ENCODE measurements at regions not wholly inside any gene's neighbourhood (a gene's known extent, or its start where the extent isn't known, plus 50 kb on each side); places are given as distances from the start of the nearest gene placed in this dataset.

GRCh38 chr11:134559602-134559962 is 147.5 kb upstream of the B3GAT1 start:
- no peak overlapping the region for H3K9ac ChIP-seq (ENCODE audit: insufficient read depth, low read depth, low read length)
- H3K36me3 ChIP-seq (replicated peaks in 1 of 2; ENCODE audit: control insufficient read depth in 1 of 2, insufficient read depth in 2 of 2, low read length in 2 of 2), result no peaks in the 10 kb centered on the region
- H4K20me1 ChIP-seq (ENCODE audit: insufficient read depth, low read length), result no peaks in the 10 kb centered on the region
- H3K27me3 ChIP-seq (ENCODE audit: control insufficient read depth in 1 of 2, insufficient read depth in 2 of 2, low read length in 2 of 2), result peaks cover 0 to 27% of the 10 kb centered on the region in 2 experiments; a peak in 3 of 5 replicates
- ChIA-PET POLR2A (no interaction called here), CTCF (ENCODE audit: low intra/inter-chr PET ratio, low total read pairs) (no interaction called here)
- 0% methylated on average over 3 of the region's 9 CpGs for WGBS (ENCODE audit: low lambda C conversion rate)
- ATAC-seq (no peak), FAIRE-seq (no peak), DNase-seq (ENCODE audit: low spot score) (no peak)
- in situ Hi-C loops (cut with HindIII; ENCODE audit: extremely low pct_ligation_motif_present, low pct_unique_long_range_greater_than_20kb) (no loop called here), intact Hi-C loops (cut with micrococcal nuclease; ENCODE audit: unreplicated experiment) (no loop called here)
- no peaks in the 10 kb centered on the region for H3K9me3 ChIP-seq (ENCODE audit: low read length)
- no peak overlapping the region for H3K4me2 ChIP-seq (ENCODE audit: low read depth, low read length)
- no peak for TF ChIP-seq ZNF350 (CRISPR knock-in tag; IDR thresholded peaks at IDR 0.05; ENCODE audit: borderline replicate concordance, low read depth)
- TF ChIP-seq THYN1 (CRISPR knock-in tag; IDR thresholded peaks at IDR 0.05; ENCODE audit: borderline replicate concordance, low read depth), result no peak
- TF ChIP-seq MTF1 (CRISPR knock-in tag; IDR thresholded peaks at IDR 0.05), result no peak
- TF ChIP-seq ZNF619 (CRISPR knock-in tag; IDR thresholded peaks at IDR 0.05), result no peak
- no peak for TF ChIP-seq GLI4 (CRISPR knock-in tag; IDR thresholded peaks at IDR 0.05; ENCODE audit: borderline replicate concordance)
- TF ChIP-seq EHMT2 (IDR thresholded peaks at IDR 0.05; ENCODE audit: borderline replicate concordance, low read depth, low read length), result no peak
- TF ChIP-seq NR0B2 (CRISPR knock-in tag; IDR thresholded peaks at IDR 0.05), result no peak
- TF ChIP-seq KLF12 (CRISPR knock-in tag; IDR thresholded peaks at IDR 0.05; ENCODE audit: borderline replicate concordance), result no peak
- H3K4me3 ChIP-seq (replicated peaks in 1 of 3; ENCODE audit: insufficient read depth in 1 of 3, low read depth in 2 of 3, low read length in 3 of 3), result no peak overlapping the region
- H3K27ac ChIP-seq (ENCODE audit: extremely low read length, insufficient read depth, low read length), result no peak overlapping the region
- no peaks in the 10 kb centered on the region for H3K79me2 ChIP-seq (ENCODE audit: insufficient read depth, low read length)
- no TSS peak for BruUV-seq (replicated peaks)
- H2AFZ ChIP-seq (ENCODE audit: low read length), result no peak overlapping the region
- H3K4me1 ChIP-seq (ENCODE audit: insufficient read depth, low read length), result no peaks in the 10 kb centered on the region

GRCh38 chr11:134558916-134559601 is 147.0 kb upstream of the B3GAT1 start:
- no peak for DNase-seq (ENCODE audit: low spot score)
- Histone ChIP-seq H2AFZ (ENCODE audit: low read length) (no peak overlapping the region), H3K36me3 (replicated peaks in 1 of 2; ENCODE audit: control insufficient read depth in 1 of 2, insufficient read depth in 2 of 2, low read length in 2 of 2) (no peaks in the 10 kb centered on the region), H4K20me1 (ENCODE audit: insufficient read depth, low read length) (no peaks in the 10 kb centered on the region), H3K4me2 (ENCODE audit: low read depth, low read length) (no peak overlapping the region), H3K27ac (ENCODE audit: extremely low read length, insufficient read depth, low read length) (no peak overlapping the region), H3K79me2 (ENCODE audit: insufficient read depth, low read length) (no peaks in the 10 kb centered on the region), H3K27me3 (ENCODE audit: control insufficient read depth in 1 of 2, insufficient read depth in 2 of 2, low read length in 2 of 2) (peaks cover 0 to 27% of the 10 kb centered on the region in 2 experiments; a peak in 3 of 5 replicates), H3K4me1 (ENCODE audit: insufficient read depth, low read length) (no peaks in the 10 kb centered on the region), H3K4me3 (replicated peaks in 1 of 3; ENCODE audit: insufficient read depth in 1 of 3, low read depth in 2 of 3, low read length in 3 of 3) (no peak overlapping the region), H3K9ac (ENCODE audit: insufficient read depth, low read depth, low read length) (no peak overlapping the region), H3K9me3 (ENCODE audit: low read length) (no peaks in the 10 kb centered on the region)
- ATAC-seq, result no peak
- POLR2A ChIA-PET, result no interaction called here
- CTCF ChIA-PET (ENCODE audit: low intra/inter-chr PET ratio, low total read pairs), result no interaction called here
- BruUV-seq (replicated peaks), result no TSS peak
- WGBS (ENCODE audit: low lambda C conversion rate), result 15% methylated on average over 15 of the region's 16 CpGs
- in situ Hi-C loops (cut with HindIII; ENCODE audit: extremely low pct_ligation_motif_present, low pct_unique_long_range_greater_than_20kb) (no loop called here), intact Hi-C loops (cut with micrococcal nuclease; ENCODE audit: unreplicated experiment) (no loop called here)
- no peak for FAIRE-seq
- TF ChIP-seq SALL1 (CRISPR knock-in tag; IDR thresholded peaks at IDR 0.05), result no peak
- TF ChIP-seq CTCF (CRISPR knock-in tag; IDR thresholded peaks at IDR 0.05), result 0 out of 2 replicates have a peak, but pooled peaks have one; percentile 6
